ENCODE measurements at regions not wholly inside any gene's neighbourhood (a gene's known extent, or its start where the extent isn't known, plus 50 kb on each side); places are given as distances from the start of the nearest gene placed in this dataset.

DNA sequence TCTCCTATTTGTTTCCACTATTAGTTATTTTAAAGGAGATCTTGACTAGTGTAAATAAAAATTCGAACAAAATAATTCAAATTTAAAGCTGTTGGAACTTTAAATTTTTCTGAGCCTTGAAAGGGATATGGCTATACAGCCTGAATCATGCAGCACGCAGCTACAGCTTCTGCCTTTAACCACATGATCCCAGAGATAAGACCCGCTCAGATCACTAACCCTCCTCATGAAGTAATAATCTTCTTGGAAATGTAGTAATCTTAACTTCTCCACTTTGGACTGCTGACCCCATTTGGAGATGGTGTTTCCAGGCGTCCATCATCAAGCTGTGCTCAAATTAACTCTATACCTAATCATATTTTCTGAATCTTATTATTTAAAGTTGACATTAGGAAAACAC is 336.6 kb downstream of the DSC3 start:
- no peak for TF ChIP-seq POLR2AphosphoS5 (IDR thresholded peaks at IDR 0.05; ENCODE audit: low read depth)
- TF ChIP-seq, protein P1, sequence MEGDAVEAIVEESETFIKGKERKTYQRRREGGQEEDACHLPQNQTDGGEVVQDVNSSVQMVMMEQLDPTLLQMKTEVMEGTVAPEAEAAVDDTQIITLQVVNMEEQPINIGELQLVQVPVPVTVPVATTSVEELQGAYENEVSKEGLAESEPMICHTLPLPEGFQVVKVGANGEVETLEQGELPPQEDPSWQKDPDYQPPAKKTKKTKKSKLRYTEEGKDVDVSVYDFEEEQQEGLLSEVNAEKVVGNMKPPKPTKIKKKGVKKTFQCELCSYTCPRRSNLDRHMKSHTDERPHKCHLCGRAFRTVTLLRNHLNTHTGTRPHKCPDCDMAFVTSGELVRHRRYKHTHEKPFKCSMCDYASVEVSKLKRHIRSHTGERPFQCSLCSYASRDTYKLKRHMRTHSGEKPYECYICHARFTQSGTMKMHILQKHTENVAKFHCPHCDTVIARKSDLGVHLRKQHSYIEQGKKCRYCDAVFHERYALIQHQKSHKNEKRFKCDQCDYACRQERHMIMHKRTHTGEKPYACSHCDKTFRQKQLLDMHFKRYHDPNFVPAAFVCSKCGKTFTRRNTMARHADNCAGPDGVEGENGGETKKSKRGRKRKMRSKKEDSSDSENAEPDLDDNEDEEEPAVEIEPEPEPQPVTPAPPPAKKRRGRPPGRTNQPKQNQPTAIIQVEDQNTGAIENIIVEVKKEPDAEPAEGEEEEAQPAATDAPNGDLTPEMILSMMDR (IDR thresholded peaks at IDR 0.05; ENCODE audit: insufficient read depth, low read length): no peak
- TF ChIP-seq, protein P2, sequence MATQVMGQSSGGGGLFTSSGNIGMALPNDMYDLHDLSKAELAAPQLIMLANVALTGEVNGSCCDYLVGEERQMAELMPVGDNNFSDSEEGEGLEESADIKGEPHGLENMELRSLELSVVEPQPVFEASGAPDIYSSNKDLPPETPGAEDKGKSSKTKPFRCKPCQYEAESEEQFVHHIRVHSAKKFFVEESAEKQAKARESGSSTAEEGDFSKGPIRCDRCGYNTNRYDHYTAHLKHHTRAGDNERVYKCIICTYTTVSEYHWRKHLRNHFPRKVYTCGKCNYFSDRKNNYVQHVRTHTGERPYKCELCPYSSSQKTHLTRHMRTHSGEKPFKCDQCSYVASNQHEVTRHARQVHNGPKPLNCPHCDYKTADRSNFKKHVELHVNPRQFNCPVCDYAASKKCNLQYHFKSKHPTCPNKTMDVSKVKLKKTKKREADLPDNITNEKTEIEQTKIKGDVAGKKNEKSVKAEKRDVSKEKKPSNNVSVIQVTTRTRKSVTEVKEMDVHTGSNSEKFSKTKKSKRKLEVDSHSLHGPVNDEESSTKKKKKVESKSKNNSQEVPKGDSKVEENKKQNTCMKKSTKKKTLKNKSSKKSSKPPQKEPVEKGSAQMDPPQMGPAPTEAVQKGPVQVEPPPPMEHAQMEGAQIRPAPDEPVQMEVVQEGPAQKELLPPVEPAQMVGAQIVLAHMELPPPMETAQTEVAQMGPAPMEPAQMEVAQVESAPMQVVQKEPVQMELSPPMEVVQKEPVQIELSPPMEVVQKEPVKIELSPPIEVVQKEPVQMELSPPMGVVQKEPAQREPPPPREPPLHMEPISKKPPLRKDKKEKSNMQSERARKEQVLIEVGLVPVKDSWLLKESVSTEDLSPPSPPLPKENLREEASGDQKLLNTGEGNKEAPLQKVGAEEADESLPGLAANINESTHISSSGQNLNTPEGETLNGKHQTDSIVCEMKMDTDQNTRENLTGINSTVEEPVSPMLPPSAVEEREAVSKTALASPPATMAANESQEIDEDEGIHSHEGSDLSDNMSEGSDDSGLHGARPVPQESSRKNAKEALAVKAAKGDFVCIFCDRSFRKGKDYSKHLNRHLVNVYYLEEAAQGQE (IDR thresholded peaks at IDR 0.05; ENCODE audit: insufficient replicate concordance, low read depth): no peak
- no peak for TF ChIP-seq SPI1 (IDR thresholded peaks at IDR 0.05; ENCODE audit: borderline replicate concordance, low read depth)
